ENCODE measurements at regions not wholly inside any gene's neighbourhood (a gene's known extent, or its start where the extent isn't known, plus 50 kb on each side); places are given as distances from the start of the nearest gene placed in this dataset.

DNA sequence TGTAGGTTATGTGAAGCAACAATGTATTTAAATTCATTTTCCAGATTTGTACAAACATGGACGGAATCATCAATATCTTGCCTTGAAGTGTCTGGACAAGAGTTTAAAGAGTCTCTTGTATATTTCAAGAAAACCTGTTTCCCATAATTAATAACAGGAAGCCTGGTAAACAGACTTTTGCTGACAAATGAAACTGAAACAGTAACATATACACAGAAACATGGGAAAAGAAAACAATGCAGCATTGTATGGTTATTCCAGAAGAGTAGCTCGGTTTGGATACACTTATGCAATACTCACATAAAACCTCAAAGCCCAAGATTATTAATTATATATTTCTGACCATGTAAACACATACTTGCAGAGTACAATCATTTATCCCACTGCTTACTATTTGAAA, 265.5 kb downstream of the PTPRC start:
- no peak for FAIRE-seq

DNA sequence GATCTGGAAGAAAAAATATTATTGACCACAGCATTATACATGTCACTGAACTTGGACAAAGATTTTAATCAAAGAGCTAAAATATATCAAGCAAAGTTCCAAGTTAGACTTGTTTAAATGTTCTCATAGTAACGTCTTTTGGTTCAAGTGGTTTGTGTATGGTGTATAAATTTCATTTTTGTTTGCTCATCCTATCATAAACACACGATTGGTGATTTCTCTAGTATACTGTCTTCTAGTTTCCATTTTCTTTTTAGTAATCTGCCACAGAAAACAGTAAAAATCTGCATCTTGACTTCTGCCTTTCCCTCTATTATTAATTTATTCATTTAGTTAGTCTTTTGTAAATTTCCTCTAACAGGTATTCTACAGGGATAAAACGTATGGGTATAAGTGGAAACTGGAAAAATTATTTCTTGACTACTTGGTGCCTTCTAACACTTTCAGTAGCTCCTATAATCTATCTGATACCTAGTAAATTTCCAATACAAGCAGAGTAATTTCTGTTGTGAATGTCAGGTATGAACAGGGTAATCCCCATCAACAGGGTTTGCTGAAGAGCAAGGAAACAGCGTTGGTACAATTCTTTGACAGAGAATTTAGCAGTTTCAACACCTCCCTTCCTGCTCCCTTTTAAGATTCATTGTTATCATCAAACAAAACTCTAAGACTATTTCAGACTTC, 268.0 kb downstream of the PTPRC start:
- FAIRE-seq: no peak

DNA sequence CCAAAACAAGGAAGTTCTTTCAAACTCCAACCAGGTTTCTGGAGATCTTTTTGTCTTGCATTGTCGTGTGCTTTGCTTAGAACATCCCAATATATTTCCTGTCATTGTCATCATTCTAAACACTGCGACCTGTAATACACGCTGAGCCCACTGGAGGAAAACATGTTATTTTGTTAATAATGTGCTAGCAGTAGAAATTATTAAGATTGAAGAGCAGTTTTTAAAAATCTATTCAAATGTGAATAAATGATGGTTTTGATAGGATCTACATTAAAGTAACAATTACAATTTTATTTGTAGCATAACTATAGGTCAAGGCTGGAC, 268.5 kb downstream of the PTPRC start:
- FAIRE-seq: no peak

DNA sequence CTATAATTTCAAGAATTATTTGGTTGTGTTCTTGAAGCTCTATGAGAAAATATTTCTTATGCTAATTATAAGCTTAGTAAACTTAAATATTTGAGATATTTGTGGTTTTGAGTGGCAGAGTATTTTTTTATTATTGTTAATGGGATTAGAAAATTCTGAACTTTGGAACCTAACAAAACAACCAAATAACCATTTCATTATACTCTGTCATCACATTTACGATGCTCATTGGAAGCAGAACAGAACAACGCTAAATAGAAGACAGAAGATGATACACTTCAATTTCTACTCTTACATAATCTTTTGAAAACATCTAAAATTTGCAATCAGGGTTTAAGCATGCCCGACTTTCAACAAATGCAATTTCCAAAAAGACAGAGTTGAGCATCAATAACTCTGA, 270.2 kb downstream of the PTPRC start:
- no peak for FAIRE-seq

DNA sequence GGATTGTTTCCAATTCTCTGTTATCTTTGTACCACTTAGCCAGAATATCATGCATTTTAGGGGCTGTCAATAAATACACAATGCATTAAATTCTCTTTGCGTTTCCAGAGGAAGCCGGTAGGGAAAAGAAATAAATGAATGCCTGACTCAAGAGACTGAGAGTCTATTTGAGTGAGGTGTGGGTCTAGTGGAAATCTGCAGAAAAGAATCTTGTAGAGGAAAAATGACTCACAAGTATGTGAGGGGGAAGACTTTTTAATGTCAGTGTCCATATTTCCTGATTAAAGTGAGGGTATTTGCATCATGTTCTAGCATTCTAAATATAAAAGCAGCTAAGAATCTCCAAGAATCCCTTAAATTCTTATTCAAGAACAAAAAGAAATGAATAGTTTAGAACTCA, 271.1 kb downstream of the PTPRC start:
- FAIRE-seq: no peak

DNA sequence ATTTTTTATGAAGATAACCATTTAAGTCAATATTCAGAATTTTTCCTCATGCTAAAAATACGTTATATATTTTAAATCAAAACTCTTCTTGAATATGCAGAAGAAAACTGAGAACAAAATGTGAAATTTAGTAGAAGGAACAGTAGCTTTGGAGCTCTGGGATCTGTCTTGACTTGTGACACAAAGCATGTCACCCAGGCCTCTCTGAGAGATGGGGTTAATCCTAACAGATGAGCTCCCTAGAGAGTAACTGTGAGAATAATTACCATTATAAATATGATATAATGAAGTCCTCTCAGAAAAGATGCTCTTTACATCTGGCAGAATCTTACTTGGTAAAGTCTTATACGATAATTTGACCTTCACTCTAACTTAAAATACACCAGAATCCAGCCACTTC, 272.0 kb downstream of the PTPRC start:
- no peak for FAIRE-seq

DNA sequence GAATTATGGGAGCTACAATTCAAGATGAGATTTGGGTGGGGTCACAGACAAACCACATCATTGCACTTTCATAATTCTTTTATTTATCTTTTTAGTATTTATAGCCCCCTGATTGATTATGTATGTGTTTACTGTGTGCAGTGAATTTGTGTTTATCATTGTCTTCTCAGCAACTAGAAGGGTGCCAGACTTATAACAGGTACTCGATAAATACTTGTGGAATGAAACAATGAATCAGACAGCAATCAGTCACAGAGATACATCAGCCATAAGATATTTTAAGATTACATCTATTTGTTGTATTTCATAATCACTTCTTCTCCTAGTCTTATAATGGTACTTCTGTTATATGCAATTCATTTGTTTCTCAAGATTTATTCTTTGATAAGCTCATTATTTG, 273.2 kb downstream of the PTPRC start:
- FAIRE-seq: no peak

DNA sequence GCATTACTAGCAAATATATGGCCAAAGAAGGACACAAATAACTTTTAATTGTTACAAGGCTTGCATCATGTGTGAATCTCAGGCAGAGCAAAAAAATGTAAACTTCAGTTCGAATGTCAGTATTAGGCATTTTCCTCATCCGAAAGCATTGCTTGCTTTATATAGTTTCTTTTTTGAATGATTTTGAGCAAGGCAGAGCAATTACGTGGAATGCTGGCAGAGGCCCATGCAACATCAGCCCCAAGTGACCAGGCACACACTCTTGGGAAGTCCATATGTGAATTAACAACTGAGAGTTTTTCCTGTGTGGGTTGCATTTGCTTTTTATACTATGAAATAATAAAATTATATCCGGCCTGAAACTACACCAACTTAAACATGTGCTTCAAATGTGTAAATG, 274.8 kb downstream of the PTPRC start:
- no peak for FAIRE-seq

DNA sequence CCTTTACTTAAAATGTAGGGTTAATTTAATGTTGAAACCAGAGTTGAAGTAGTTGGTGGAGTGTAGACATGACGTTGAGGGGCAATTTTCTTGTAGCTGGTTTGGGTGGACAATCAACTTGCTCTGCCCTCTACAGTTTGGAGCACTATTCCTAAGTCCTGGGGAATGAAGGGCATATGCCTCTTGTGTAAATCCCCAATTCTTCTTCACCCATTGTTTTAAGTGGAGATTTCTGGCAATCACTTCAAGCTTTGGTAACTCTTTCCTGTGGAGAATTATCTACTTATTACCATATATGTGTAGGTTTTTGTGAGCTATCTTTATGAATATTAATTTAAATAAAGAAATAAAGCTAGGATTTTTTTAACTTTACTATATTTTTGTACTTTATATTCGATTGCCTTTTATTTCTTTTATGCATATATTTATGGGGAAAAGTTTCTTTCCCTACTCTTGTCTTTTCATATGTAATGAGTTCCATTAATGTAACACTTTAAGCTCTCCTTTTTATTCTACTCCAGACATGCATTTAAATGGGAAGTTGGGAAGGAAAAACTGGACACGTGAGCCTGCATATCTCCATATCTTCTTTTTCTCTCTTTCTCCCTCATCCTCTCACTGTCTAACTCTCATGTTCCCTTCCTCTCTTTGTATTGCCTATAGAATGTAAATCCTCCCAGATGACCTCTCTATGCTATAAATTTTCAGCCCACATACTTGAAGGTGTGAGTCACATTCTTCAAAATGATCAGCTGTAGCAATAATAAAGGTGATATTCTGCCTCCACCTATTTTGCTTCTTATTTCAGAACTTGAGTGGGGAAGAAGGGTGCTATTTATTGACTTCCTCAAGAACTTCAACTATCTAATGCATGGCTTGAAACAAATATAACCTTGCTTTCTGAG, 276.7 kb downstream of the PTPRC start:
- FAIRE-seq: no peak

DNA sequence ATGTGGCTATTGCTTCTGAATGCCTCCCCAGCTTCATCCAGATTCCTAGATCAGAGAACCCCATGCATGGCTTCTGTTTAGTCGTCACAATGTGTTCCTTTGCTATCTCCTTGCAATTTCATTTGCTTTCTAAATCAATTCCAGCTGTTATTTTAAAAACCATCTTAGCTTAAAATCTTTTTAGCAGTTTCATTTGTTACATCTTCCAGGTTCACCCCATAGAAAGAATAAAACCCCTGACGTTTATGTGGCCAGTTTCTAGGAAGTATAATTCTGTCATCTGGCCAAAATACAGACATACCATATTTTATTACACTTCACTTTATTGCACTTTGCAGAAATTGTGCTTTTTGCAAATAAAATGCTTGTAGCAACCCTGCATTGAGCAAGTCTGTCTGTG, 278.4 kb downstream of the PTPRC start:
- peak; percentile 70 for FAIRE-seq

DNA sequence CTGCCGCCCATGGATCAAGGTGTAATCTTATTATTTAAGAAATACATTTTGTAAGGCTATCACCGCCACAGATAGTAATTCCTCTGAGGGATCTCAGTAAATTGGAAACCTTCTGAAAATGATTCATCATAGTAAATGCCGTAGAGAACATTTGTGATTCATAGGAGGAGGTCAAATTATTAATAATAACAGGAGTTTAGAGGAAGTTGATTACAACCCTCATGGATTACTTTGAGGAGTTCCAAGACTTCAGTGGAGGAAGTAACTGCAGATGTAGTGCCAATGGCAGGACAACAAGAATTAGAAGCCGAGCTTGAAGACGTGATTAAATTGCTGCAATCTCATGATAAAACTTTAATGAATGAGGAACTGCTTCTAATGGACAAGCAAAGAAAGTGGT, 280.1 kb downstream of the PTPRC start:
- no peak for FAIRE-seq

DNA sequence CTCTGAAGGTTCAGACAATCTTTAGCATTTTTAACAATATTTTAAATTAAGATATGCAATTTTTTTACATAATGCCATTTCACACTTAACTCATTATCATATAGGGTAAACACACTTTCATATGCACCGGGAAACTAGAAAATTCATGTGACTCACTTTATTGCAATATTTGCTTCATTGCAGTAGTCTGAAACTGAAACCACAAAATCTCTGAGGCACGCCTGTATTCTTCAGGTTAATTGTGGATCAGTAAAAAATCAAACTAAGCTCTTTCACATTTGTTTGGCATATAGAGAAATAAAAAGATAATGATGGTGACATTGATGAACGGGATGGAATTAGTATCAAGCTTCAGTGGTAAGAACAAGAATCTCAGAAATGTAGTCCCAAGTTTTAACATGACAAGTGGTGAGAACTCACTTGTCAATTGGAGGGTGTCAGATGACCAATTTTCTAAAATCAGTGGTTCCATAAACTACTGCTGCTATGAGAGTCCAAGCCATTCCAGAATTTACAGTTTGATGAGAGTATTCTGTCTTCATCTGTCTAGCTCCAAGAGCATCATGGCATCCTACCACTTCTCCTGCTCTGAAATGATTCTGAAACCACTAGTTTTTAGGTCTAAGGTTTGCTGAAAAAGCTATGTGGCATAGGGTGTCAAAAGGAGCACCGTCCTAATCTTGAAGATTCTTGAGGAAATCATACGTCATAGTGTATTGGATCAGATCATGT, 281.0 kb downstream of the PTPRC start:
- no peak for FAIRE-seq

DNA sequence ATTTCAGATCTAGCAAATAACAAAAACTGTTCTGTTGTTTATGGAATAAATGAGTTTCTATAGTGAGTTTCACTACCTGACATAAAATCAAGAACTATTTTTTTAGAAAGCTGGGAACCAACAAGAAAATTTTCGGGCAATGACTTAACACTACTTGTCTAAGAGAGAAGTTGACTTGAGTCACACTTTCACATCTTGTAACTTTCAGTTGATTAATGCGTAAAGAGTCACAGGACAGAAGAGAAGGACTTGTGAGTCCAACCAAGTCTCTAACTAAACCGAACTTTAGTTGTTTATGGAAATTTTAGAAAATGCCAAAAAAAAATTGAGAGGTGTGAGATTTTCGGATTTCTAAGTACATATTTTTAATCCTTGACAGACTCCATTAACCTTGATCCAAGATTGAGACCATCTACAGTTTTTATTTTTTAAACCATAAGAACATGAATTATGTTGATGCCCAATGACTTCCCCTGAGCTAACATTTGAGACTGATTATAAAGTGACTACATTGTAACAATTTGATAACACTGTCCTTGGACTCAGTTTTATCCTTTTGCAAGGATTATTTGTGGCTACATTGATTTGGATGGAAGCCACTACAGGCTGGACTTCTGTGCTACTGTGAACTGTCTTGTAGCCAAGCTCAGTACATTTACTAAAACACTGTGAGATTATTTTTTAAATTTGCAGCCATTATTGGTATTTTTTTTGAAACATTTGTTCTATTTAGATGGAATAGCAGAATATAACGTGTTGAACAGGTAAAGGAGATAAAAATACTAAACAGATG, 284.0 kb downstream of the PTPRC start:
- FAIRE-seq: no peak

DNA sequence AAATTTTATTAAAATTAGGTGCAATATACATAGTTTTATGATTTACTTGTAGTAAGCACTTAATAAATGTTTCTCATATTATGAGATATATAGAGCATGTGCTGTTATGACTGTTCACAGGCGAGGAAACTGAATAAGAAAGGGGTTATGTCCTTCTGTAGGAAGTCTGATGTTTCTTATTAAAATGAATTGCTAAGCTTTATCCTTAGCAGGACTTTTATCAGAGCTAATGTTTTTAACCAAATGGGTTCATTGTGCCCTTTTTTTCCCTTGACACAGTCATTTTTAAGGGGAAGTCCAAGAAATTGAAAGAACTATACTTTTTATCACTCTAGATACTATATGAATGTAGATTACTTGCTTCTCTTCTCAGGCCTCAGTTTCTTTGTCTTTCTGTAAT, 285.2 kb downstream of the PTPRC start:
- FAIRE-seq: no peak

DNA sequence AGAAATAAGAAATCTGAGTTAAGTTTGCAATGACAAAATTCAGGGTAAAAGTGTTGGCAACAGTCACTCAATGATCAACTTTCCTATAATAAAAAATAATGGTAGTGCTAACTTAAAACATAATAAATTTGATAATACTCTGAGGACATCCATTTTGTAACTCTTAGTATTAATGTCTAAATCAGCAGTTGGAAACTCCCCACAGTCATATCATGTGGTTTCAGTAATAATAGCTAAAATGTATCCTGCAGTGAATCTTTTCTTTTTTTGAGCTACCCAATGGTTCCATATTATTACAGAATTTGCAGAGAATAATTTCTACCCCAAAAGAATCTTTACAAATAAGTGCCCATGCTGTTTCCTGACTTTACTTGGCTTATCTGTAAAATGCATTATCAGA, 286.7 kb downstream of the PTPRC start:
- no peak for FAIRE-seq

DNA sequence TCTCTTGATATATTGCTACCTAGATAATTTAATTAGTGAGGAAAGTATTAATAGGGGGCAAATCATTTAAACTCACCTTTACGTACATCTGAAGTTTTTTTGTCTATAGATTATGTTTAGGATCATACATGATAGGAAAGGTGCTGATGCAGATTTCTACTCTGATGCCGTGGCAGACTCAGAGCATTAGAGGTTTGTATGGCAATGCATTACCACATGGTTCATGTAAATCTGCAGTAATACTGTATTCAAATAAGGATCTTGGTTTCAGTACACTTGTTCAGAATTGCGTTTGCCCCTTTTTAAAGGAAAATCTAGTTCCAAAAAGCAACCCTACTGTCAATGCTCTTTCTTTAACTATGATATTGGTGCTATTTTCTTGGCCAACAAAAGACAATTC, 288.3 kb downstream of the PTPRC start:
- FAIRE-seq: no peak

DNA sequence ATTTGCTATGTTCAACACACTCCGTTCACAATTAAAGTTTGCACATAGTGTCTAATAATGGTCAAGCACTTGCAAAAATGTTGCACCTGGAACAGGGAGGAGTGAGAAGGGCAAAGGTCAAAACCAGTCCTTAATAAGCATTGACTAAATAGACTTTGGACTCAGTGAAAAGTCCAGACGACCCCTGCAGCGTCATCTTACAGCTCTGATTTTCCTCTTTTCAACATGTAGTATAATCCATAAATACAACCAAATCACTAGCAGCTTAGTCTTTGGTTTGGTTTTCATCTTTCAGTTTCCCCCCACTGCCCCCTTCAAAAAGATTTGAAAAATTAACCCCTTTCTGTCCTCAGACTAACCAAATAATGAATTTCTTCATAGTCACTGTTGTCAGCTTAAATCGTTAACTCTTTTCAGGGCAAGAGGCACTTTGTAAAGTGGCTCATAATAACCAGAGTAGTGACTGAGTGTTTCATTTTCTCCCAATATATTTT, 290.3 kb downstream of the PTPRC start:
- no peak for FAIRE-seq

DNA sequence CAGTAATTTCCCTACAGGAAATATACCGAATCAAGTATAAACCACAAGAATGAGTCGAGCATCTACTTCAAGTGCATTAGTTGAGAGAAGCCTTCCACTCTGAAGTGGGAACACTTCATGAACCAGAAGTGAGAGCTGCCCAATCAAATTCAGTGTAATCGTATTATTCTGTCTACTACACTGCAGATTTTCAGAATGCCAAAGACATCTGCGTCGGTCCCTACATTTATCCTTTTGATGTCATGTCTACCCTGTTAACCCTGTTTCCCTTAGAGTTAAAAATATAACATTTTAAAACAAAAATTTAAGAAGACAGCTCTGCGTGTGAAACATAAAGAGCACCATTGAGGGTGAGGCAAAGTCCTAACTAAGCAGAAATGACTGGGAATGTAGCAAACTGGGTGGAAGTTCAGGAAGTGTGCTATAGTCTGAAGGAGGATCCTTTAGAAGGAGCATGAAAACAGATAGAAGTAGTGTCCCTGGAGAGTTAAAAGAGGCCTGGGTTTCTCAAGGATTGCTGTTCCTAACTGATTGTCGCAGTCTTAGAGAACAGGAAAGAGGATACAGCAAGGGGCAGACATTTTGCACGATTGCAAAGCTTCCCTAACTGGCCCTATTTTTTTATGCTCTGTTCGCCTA, 291.2 kb downstream of the PTPRC start:
- no peak for FAIRE-seq

DNA sequence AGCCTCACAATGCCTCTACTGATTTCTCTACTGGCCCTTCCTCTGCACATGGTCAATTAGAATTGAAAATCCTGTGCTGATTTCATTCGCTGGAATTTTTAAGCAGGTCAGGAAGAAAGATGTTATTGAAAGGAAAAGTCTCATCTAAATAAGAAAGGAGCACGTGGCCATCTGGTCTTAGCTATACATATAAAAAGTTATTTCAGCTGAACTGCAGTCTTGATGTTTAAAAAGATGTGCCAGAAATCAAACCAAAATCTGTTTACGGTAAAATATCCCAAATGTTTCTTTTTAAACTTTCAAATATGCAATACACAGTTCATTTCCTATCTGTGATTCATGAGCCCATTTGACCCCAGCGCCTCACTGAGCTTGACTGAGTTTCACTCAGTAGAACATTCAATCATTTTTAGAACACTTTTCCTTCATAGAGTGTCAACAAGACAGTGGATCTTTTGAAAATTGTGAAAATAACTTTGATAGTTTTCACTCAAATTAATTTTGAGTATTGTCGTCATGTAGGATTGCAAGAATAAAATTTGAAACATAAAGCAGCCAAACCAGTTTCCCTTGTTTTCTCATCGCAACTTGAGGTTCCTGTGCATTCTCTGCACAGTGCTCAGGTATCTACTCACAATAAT, 293.6 kb downstream of the PTPRC start:
- no peak for FAIRE-seq

DNA sequence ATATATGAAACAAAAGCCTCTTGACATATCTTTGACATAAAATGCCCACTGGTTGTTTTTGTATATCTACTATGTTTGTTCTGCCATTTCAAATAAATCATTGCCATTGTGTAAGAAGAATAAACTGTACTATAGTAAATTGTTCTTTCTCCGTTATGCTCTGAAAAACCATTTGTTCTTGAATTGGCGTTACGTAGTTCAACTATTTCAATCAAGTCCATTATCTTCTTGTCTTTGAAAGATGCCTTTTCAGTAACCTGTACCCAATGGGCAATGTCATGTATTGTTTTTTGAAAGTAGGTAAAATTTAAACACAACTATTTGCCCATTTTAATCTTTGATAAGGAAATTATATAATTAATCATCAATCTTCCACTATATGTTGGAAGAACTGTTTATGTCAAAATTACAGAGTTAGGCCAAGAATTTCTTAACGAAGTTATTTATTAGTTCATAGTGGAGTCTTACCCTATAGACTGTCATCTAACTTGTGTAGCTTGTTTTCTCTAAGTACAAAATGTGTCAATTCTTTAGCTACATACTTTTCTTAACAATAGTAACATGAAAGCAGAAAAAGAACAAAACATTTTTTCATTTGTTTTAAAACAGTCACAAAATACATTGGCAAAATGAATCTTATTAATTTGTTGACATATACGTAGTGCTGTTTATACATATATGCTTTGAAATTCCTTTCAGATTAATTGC, 294.8 kb downstream of the PTPRC start:
- FAIRE-seq: peak; percentile 23

DNA sequence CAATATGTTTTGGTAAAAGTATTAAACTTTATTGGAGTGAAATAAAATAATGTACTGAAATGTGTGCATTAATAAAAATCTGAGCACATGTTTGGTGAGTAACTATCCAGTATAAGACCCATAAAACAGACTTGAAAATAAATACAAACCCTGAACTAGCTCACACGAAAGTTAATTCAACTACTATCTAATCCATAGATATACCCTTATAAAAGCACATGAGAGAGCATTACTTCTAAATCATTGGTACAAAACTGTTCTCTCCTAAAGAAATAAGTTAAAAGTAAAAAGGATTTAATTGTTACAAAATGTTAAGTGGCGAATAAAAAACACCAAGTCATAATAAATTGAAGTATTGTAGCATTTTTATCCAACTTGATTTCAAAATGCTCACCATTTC, 295.6 kb downstream of the PTPRC start:
- no peak for FAIRE-seq
